Stomach (tissue), 8 donors: ENCODE measurements at regions not wholly inside any gene's neighbourhood (a gene's known extent, or its start where the extent isn't known, plus 50 kb on each side); places are given as distances from the start of the nearest gene placed in this dataset.
A peak's percentile ranks its signal among the peaks of the same experiment; 100 is the strongest.

Experiments used
- DNase-seq, 2 donors: peaks; one replicate each; pipeline versions ENCODE4 v3.0.0 to v3.0.0-alpha.2; 2013 to 2019
- H3K27ac ChIP-seq, 5 donors: fragments of 200-600 bp in 4 of 5; sonication (generic) in 4 of 5; one replicate each; pipeline ENCODE4 v1.5.1; 2013 to 2019; ENCODE audit warnings: mild to moderate bottlenecking in 1 of 5, moderate library complexity in 1 of 5
- H3K27me3 ChIP-seq, 3 donors: fragments of 200-600 bp; sonication (generic); one replicate each; pipeline ENCODE4 v1.5.1; 2017 to 2019; ENCODE audit warnings: mixed run types in 1 of 3
- H3K36me3 ChIP-seq, 4 donors: fragments of 200-600 bp; sonication (generic); 1 replicate in 3 of 4; 2 replicates in 1 of 4; pipeline ENCODE4 v1.5.1; 2016 to 2019
- H3K4me1 ChIP-seq, 4 donors: fragments of 200-600 bp; sonication (generic); one replicate each; pipeline ENCODE4 v1.5.1; 2016 to 2019
- H3K4me3 ChIP-seq, 4 donors: fragments of 200-600 bp; sonication (generic) in 3 of 4; one replicate each; pipeline ENCODE4 v1.5.1; 2016 to 2019; ENCODE audit warnings: mild to moderate bottlenecking in 1 of 4
- H3K9me3 ChIP-seq, 4 donors: fragments of 200-600 bp; sonication (generic); one replicate each; pipeline ENCODE4 v1.5.1; 2016 to 2019
- EP300 ChIP-seq: sonication (generic); formaldehyde crosslinking; IDR thresholded peaks from one replicate; pipeline ENCODE4 v1.6.1; 2017; ENCODE audit warnings: antibody characterized with exemption
- POLR2A ChIP-seq, 4 donors: fragments of 450-650 bp; IDR thresholded peaks; one replicate each; pipeline ENCODE4 v1.6.1; 2016; ENCODE audit warnings: antibody characterized with exemption in 4 of 4, control low read depth in 2 of 4, mild to moderate bottlenecking in 1 of 4, moderate library complexity in 1 of 4
- POLR2AphosphoS5 ChIP-seq, 3 donors: sonication (generic); formaldehyde crosslinking; IDR thresholded peaks; one replicate each; pipeline ENCODE4 v1.6.1; 2016; ENCODE audit warnings: antibody characterized with exemption in 3 of 3
- WGBS, 5 donors: extraction: QIAGEN DNeasy Blood & Tissue Kit in 3 of 5; methylation state at CpG; one replicate each; pipeline versions ENCODE4 v1.1.5 to v1.1.7; 2013 to 2018; 5-methylcytosine and 5-hydroxymethylcytosine counted together
- intact Hi-C: fragments of 100-400 bp; cut with DNase I; formaldehyde crosslinking; loops from one replicate; pipeline ENCODE4 v1.15.1; 2023; ENCODE audit warnings: low total_unique reads
- TF ChIP-seq, protein P1 (sequence below), 7 experiments: fragments of 450-650 bp in 4 of 7; fragments of 200-600 bp in 3 of 7; sonication (generic) in 3 of 7; IDR thresholded peaks; one replicate each; pipeline ENCODE4 v1.5.1; 2016 to 2019; ENCODE audit warnings: antibody characterized with exemption in 7 of 7, control low read depth in 2 of 7, mild to moderate bottlenecking in 1 of 7
- donor health status: healthy with polysubstance abuse.
- donor health status: Bipolar disorder and iron deficiency.
- donor health status: healthy.

DNA sequence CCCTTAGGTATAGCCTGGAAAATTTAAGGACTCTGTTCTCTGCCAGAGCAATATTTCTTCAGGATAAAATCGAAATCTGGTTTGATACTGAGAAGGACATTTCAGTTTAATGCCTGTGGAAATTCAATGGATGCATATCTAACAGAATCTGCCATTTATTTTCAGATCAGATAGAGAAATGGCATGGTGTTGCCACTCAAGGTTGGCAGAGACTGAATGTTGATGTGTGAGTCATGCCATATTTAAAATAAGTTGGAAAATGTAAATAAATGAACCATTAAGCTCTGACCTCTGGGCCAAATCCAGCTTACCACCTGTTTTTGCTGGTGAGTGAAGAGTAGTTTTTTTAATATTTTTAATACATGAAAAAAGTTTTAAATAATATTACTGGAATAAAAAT, 594.6 kb downstream of the DOK5 start:
- TF ChIP-seq POLR2AphosphoS5 (IDR thresholded peaks at IDR 0.05) (no peak), POLR2A (IDR thresholded peaks at IDR 0.05) (no peak), EP300 (no peak)
- TF ChIP-seq, protein P1, sequence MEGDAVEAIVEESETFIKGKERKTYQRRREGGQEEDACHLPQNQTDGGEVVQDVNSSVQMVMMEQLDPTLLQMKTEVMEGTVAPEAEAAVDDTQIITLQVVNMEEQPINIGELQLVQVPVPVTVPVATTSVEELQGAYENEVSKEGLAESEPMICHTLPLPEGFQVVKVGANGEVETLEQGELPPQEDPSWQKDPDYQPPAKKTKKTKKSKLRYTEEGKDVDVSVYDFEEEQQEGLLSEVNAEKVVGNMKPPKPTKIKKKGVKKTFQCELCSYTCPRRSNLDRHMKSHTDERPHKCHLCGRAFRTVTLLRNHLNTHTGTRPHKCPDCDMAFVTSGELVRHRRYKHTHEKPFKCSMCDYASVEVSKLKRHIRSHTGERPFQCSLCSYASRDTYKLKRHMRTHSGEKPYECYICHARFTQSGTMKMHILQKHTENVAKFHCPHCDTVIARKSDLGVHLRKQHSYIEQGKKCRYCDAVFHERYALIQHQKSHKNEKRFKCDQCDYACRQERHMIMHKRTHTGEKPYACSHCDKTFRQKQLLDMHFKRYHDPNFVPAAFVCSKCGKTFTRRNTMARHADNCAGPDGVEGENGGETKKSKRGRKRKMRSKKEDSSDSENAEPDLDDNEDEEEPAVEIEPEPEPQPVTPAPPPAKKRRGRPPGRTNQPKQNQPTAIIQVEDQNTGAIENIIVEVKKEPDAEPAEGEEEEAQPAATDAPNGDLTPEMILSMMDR (IDR thresholded peaks at IDR 0.05) = no peak
- intact Hi-C loops = no loop called here
- Histone ChIP-seq H3K27me3 (no peaks in the 10 kb centered on the region), H3K4me1 (no peaks in the 10 kb centered on the region), H3K36me3 (no peaks in the 10 kb centered on the region), H3K27ac (no peak overlapping the region), H3K4me3 (no peak overlapping the region), H3K9me3 (peaks cover 0 to 19% (median 9%) of the 10 kb centered on the region in 4 donors)
- 33 to 46% (median 35%) methylated on average over 1 of the region's 1 CpG for WGBS, 5 donors
- no peak for DNase-seq

DNA sequence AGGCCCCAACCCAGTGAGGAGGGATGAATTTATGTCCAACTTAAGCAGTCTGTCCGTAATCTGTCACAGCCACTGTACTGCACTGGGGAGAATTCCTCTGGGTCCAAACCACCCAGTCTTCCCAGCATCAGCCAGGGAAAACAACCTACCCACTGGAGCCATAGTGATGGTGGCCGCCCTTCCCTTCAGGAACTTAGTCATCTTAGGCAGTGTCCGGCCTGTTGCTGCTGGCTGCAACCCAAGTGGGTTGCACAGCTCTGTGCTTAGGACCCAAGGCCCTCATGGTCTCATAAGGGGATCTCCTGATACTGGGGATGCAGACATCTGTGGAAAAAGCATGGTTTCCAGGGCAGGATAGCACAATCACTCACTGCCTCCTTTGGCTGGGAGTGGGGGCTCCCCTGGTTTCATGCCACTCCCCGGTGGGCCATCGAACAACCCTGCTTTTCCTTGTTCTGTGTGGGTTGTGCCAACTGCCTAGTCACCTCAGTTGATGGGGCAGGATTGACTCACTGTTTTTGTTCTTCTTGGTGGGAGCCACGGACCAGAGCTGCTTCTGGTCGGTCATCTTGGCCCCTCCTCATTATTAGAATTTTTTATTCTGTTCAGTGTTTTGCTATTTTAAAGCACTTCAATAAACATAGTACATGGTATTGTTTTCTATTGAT, 591.9 kb downstream of the DOK5 start:
- TF ChIP-seq POLR2AphosphoS5 (IDR thresholded peaks at IDR 0.05) (no peak), EP300 (no peak), POLR2A (IDR thresholded peaks at IDR 0.05) (no peak)
- TF ChIP-seq, protein P1 (IDR thresholded peaks at IDR 0.05) = no peak
- WGBS, 5 donors = 82 to 88% (median 85%) methylated on average over 7 of the region's 7 CpGs

DNA sequence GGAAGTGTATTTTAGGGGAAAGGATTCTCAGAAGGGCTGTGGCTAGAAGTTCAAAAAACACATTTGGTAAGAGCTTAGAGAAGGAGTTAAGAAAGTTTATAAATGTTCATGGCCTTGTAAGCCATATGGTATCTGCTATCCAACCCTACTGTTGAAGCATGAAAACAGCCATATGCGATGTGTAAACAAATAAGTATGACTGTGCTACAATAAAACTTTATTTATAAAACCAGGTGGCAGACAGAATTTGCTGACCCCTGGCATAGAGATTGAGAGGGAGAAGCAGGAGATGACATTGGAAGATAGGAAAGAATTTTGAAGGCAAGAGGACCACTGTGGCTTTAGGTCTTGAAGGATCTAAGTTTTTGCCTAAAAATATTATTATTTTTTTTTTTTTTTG, 583.5 kb downstream of the DOK5 start:
- no peak for TF ChIP-seq POLR2AphosphoS5 (IDR thresholded peaks at IDR 0.05)
- no peak for TF ChIP-seq POLR2A (IDR thresholded peaks at IDR 0.05)
- H3K27me3 ChIP-seq = no peaks in the 10 kb centered on the region
- H3K4me3 ChIP-seq = no peak overlapping the region
- intact Hi-C loops = no loop called here
- WGBS, 5 donors = 83 to 90% (median 89%) methylated on average over 1 of the region's 1 CpG
- peaks cover 0 to 10% (median 7%) of the 10 kb centered on the region in 4 donors for H3K9me3 ChIP-seq
- H3K36me3 ChIP-seq = no peaks in the 10 kb centered on the region
- no peak for DNase-seq
- H3K4me1 ChIP-seq = no peaks in the 10 kb centered on the region
- no peak overlapping the region for H3K27ac ChIP-seq

More for the DNA sequence above, 591.9 kb downstream of the DOK5 start:
- intact Hi-C loops = no loop called here
- Histone ChIP-seq H3K9me3 (peaks cover 0 to 36% (median 20%) of the 10 kb centered on the region in 4 donors), H3K4me3 (no peak overlapping the region), H3K36me3 (no peaks in the 10 kb centered on the region), H3K4me1 (no peaks in the 10 kb centered on the region), H3K27ac (no peak overlapping the region), H3K27me3 (no peaks in the 10 kb centered on the region)
- DNase-seq = no peak

DNA sequence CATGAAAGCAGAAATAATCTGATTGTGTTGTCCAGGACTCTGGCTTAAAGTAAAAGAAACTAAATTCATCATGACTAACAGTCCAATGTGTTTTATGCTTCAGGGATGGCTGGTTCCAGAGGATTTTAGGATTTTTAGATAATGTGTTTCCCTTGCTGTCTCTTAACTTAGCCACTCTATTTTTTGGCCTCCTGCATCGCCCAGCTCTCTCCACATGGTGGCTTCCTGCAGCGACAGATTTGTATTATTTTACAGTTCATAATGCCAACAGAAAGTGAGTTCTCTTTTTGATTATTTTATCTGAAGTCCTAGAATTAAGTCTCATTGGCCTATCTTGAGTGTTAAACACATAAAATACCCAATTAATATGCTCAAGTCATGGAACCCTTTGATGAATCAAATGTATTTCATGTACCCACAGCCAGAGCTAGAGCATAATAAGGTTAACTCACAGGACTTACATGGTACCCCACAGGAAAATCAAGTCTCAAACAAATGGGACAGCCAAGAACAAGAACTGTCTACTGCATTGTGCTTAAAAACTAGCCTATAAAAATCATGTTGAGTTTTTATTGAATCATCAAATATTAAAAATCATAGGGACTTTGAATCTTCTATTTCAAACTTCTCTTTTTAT, 582.5 kb downstream of the DOK5 start:
- no peaks in the 10 kb centered on the region for H3K27me3 ChIP-seq
- no peak overlapping the region for H3K4me3 ChIP-seq
- H3K4me1 ChIP-seq = no peaks in the 10 kb centered on the region
- TF ChIP-seq, protein P1 (IDR thresholded peaks at IDR 0.05) = peak in 1 of 7 experiments; percentile 8
- TF ChIP-seq POLR2A (IDR thresholded peaks at IDR 0.05) = no peak
- H3K36me3 ChIP-seq = no peaks in the 10 kb centered on the region
- DNase-seq = no peak
- WGBS, 5 donors = 42 to 65% (median 48%) methylated on average over 2 of the region's 2 CpGs
- intact Hi-C loops = no loop called here
- peaks cover 0 to 8% (median 6%) of the 10 kb centered on the region in 4 donors for H3K9me3 ChIP-seq
- H3K27ac ChIP-seq = no peak overlapping the region

DNA sequence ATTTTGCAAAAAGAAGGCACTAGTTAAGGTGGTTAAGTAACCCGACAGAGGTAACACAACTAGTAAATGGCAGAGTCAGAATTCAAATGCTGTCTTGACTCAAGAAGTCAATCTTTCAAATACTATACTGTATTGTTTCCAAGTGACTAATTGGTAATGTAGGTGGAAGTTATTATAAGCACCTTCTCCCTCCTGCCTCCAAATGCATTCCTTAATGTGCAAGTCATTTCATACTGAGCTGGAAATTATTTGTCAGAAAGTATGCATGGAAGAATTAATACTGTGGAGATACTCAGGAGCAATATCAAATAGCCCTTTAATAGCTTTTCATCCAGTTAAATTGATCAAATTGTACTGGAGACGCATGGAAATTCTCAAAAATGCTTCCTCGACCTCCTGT, 579.1 kb downstream of the DOK5 start:
- H3K36me3 ChIP-seq = no peaks in the 10 kb centered on the region
- TF ChIP-seq POLR2AphosphoS5 (IDR thresholded peaks at IDR 0.05) (no peak), POLR2A (IDR thresholded peaks at IDR 0.05) (no peak), EP300 (no peak)
- TF ChIP-seq, protein P1 (IDR thresholded peaks at IDR 0.05) = no peak
- H3K9me3 ChIP-seq = no peaks in the 10 kb centered on the region
- no peaks in the 10 kb centered on the region for H3K27me3 ChIP-seq
- no peak overlapping the region for H3K4me3 ChIP-seq
- no peak overlapping the region for H3K27ac ChIP-seq
- 72 to 88% (median 82%) methylated on average over 3 of the region's 3 CpGs for WGBS, 5 donors
- H3K4me1 ChIP-seq = no peaks in the 10 kb centered on the region
- no peak for DNase-seq
- intact Hi-C loops = no loop called here
